ENCODE measurements at regions not wholly inside any gene's neighbourhood (a gene's known extent, or its start where the extent isn't known, plus 50 kb on each side); places are given as distances from the start of the nearest gene placed in this dataset.

- TF ChIP-seq CTCF (IDR thresholded peaks at IDR 0.05) (no peak), POLR2A (IDR thresholded peaks at IDR 0.05) (no peak)
Observed at GRCh38 chr21:27839512-27840115, 872.7 kb upstream of the ADAMTS5 start.
